Liver (tissue), 8 donors: ENCODE measurements at regions not wholly inside any gene's neighbourhood (a gene's known extent, or its start where the extent isn't known, plus 50 kb on each side); places are given as distances from the start of the nearest gene placed in this dataset.

Experiments used
- DNase-seq: peaks from one replicate; pipeline ENCODE4 v3.0.0-alpha.2; 2017; ENCODE audit warnings: low spot score
- H3K27ac ChIP-seq, 2 donors: one replicate each; pipeline ENCODE4 v1.7.0; 2013; ENCODE audit warnings: inconsistent platforms in 2 of 2, low read length in 2 of 2, control low read depth in 1 of 2, low read depth in 1 of 2, mild to moderate bottlenecking in 1 of 2
- H3K27me3 ChIP-seq, 4 donors: one replicate each; pipeline versions ENCODE4 v1.6.1 to v1.7.0; 2013; ENCODE audit warnings: low read length in 3 of 4, inconsistent platforms in 1 of 4, mild to moderate bottlenecking in 1 of 4, moderate library complexity in 1 of 4; ENCODE audit not compliant: control insufficient read depth in 4 of 4, insufficient read depth in 4 of 4
- H3K36me3 ChIP-seq, 4 donors: one replicate each; pipeline versions ENCODE4 v1.6.1 to v1.7.0; 2013; ENCODE audit warnings: low read length in 3 of 4, mild to moderate bottlenecking in 3 of 4, low read depth in 1 of 4, moderate library complexity in 1 of 4; ENCODE audit not compliant: control insufficient read depth in 4 of 4, insufficient read depth in 3 of 4
- H3K4me1 ChIP-seq, 4 donors: one replicate each; pipeline versions ENCODE4 v1.6.1 to v1.7.0; 2013; ENCODE audit warnings: low read length in 3 of 4, mild to moderate bottlenecking in 3 of 4, moderate library complexity in 1 of 4; ENCODE audit not compliant: control insufficient read depth in 4 of 4, insufficient read depth in 4 of 4
- H3K4me3 ChIP-seq, 3 donors: one replicate each; pipeline versions ENCODE4 v1.6.1 to v1.7.0; 2013; ENCODE audit warnings: low read length in 3 of 3, control low read depth in 1 of 3, low read depth in 1 of 3, mild to moderate bottlenecking in 1 of 3
- H3K9ac ChIP-seq, 2 donors: one replicate each; pipeline ENCODE4 v1.7.0; 2013; ENCODE audit warnings: low read length in 2 of 2, mild to moderate bottlenecking in 2 of 2, moderate library complexity in 2 of 2, control low read depth in 1 of 2, low read depth in 1 of 2
- H3K9me3 ChIP-seq, 4 donors: one replicate each; pipeline versions ENCODE4 v1.6.1 to v1.7.0; 2013; ENCODE audit warnings: low read length in 3 of 4; ENCODE audit not compliant: control insufficient read depth in 4 of 4
- ATF3 ChIP-seq: IDR thresholded peaks from 2 replicates; pipeline ENCODE4 v1.6.1; 2016; ENCODE audit warnings: antibody characterized with exemption
- CTCF ChIP-seq: fragments of 150-350 bp; IDR thresholded peaks from 2 replicates; pipeline ENCODE4 v1.5.1; 2017; ENCODE audit warnings: improper control_type of control experiment, low read depth, low read length; ENCODE audit not compliant: missing input control
- EGR1 ChIP-seq, 2 donors: IDR thresholded peaks; 2 replicates each; pipeline ENCODE4 v1.6.1; 2016 to 2018; ENCODE audit warnings: antibody characterized with exemption in 2 of 2, low read depth in 2 of 2
- GABPA ChIP-seq, 2 donors: IDR thresholded peaks in 1 of 2; conservative IDR thresholded peaks in 1 of 2; 2 replicates each; pipeline ENCODE4 v1.6.1; 2016; ENCODE audit warnings: antibody characterized with exemption in 2 of 2, mild to moderate bottlenecking in 1 of 2, moderate library complexity in 1 of 2
- HNF4A ChIP-seq, 2 donors: conservative IDR thresholded peaks; 2 replicates each; pipeline ENCODE4 v1.6.1; 2016; ENCODE audit warnings: antibody characterized with exemption in 2 of 2, mild to moderate bottlenecking in 2 of 2
- HNF4G ChIP-seq: IDR thresholded peaks from 2 replicates; pipeline ENCODE4 v1.6.1; 2016; ENCODE audit warnings: antibody characterized with exemption
- JUND ChIP-seq, 2 donors: IDR thresholded peaks; 2 replicates each; pipeline ENCODE4 v1.6.1; 2016; ENCODE audit warnings: antibody characterized with exemption in 2 of 2
- MAX ChIP-seq: IDR thresholded peaks from 2 replicates; pipeline ENCODE4 v1.6.1; 2016; ENCODE audit warnings: antibody characterized with exemption
- RAD21 ChIP-seq, 2 donors: IDR thresholded peaks; 2 replicates each; pipeline ENCODE4 v1.6.1; 2016; ENCODE audit warnings: antibody characterized with exemption in 2 of 2, mild to moderate bottlenecking in 2 of 2
- RXRA ChIP-seq, 2 donors: IDR thresholded peaks; 2 replicates each; pipeline ENCODE4 v1.6.1; 2017 to 2018; ENCODE audit warnings: antibody characterized with exemption in 2 of 2, mild to moderate bottlenecking in 1 of 2
- SP1 ChIP-seq: IDR thresholded peaks from 2 replicates; pipeline ENCODE4 v1.6.1; 2018; ENCODE audit warnings: antibody characterized with exemption, mild to moderate bottlenecking
- TAF1 ChIP-seq: conservative IDR thresholded peaks from 2 replicates; pipeline ENCODE4 v1.6.1; 2016; ENCODE audit warnings: antibody characterized with exemption, mild to moderate bottlenecking
- YY1 ChIP-seq: IDR thresholded peaks from 2 replicates; pipeline ENCODE4 v1.6.1; 2016; ENCODE audit warnings: antibody characterized with exemption, mild to moderate bottlenecking
- ZBTB33 ChIP-seq: IDR thresholded peaks from 2 replicates; pipeline ENCODE4 v1.6.1; 2016; ENCODE audit warnings: antibody characterized with exemption
- WGBS: extraction: QIAGEN DNeasy Blood & Tissue Kit; methylation state at CpG from one replicate; pipeline ENCODE4 v1.1.7; 2013; 5-methylcytosine and 5-hydroxymethylcytosine counted together
- donor health status: healthy.
- donor health status: healthy.
- donor health status: healthy.
- donor health status: healthy.
- donor health status: healthy.

GRCh38 chr4:124464836-124465235 is 247.7 kb downstream of the ANKRD50 start:
- peaks cover 3 to 13% (median 9%) of the 10 kb centered on the region in 4 donors for H3K4me1 ChIP-seq
- WGBS, result 96% methylated on average over 1 of the region's 1 CpG
- DNase-seq, result no peak
- no peak overlapping the region for H3K9ac ChIP-seq
- H3K36me3 ChIP-seq, result no peaks in the 10 kb centered on the region
- peaks cover 0 to 3% (median under 1%) of the 10 kb centered on the region in 4 donors for H3K9me3 ChIP-seq
- H3K27ac ChIP-seq, result no peak overlapping the region
- H3K4me3 ChIP-seq, result no peak overlapping the region
- TF ChIP-seq RAD21 (IDR thresholded peaks at IDR 0.05), result no peak
- no peak for TF ChIP-seq ZBTB33
- TF ChIP-seq MAX, result no peak
- TF ChIP-seq YY1, result no peak
- TF ChIP-seq RXRA (IDR thresholded peaks at IDR 0.05), result no peak
- no peak for TF ChIP-seq TAF1
- no peak for TF ChIP-seq ATF3
- TF ChIP-seq SP1, result no peak
- no peak for TF ChIP-seq EGR1 (IDR thresholded peaks at IDR 0.05; ENCODE audit: low read depth in 2 of 2)
- TF ChIP-seq GABPA (IDR thresholded peaks at IDR 0.05 in 1 of 2, conservative IDR thresholded peaks at IDR 0.05 in 1 of 2), result no peak
- TF ChIP-seq HNF4A (conservative IDR thresholded peaks at IDR 0.05), result no peak
- TF ChIP-seq HNF4G, result no peak
- no peaks in the 10 kb centered on the region for H3K27me3 ChIP-seq

GRCh38 chr4:124468360-124468759 is 244.2 kb downstream of the ANKRD50 start:
- no peak for DNase-seq
- WGBS, result 39% methylated on average over 7 of the region's 7 CpGs
- no peak overlapping the region for H3K4me3 ChIP-seq

More at GRCh38 chr4:124468360-124468759, 244.2 kb downstream of the ANKRD50 start:
- no peaks in the 10 kb centered on the region for H3K27me3 ChIP-seq
- H3K36me3 ChIP-seq, result no peaks in the 10 kb centered on the region
- H3K27ac ChIP-seq, result no peak overlapping the region
- peaks cover 0 to 6% (median 2%) of the 10 kb centered on the region in 4 donors for H3K9me3 ChIP-seq
- TF ChIP-seq HNF4G (peak; percentile 86), ATF3 (no peak), RAD21 (IDR thresholded peaks at IDR 0.05) (peak; percentile 29 to 57), RXRA (IDR thresholded peaks at IDR 0.05) (peak; percentile 29 to 61), HNF4A (conservative IDR thresholded peaks at IDR 0.05) (peak; percentile 74 to 94), CTCF (no peak), SP1 (peak; percentile 87), JUND (IDR thresholded peaks at IDR 0.05) (peak in 1 of 2 donors; percentile 47), TAF1 (no peak)
- H3K9ac ChIP-seq, result no peak overlapping the region
- peaks cover 3 to 13% (median 7%) of the 10 kb centered on the region in 4 donors for H3K4me1 ChIP-seq
